Smooth muscle cell (in vitro differentiated cells): ENCODE measurements at regions not wholly inside any gene's neighbourhood (a gene's known extent, or its start where the extent isn't known, plus 50 kb on each side); places are given as distances from the start of the nearest gene placed in this dataset.

ENCODE experiments used
- DNase-seq: peaks from one replicate; lab custom pipeline; 2025; ENCODE audit not compliant: unreplicated experiment; lab: John Stamatoyannopoulos, UW
- H2AFZ ChIP-seq: fragments of 200-600 bp; sonication (generic); 2 replicates; pipeline ENCODE4 v1.6.0; 2016; ENCODE audit warnings: antibody characterized with exemption, low read depth, mild to moderate bottlenecking
- H3F3A ChIP-seq: fragments of 200-600 bp; sonication (generic); 2 replicates; pipeline ENCODE4 v1.6.0; 2017; ENCODE audit warnings: antibody characterized with exemption, low read depth
- H3K27ac ChIP-seq: fragments of 200-600 bp; sonication (generic); 2 replicates; pipeline ENCODE4 v1.5.1; 2016; ENCODE audit warnings: low read depth, mild to moderate bottlenecking
- H3K27me3 ChIP-seq: fragments of 200-600 bp; sonication (generic); 2 replicates; pipeline ENCODE4 v1.6.1; 2016; ENCODE audit warnings: low read depth, mild to moderate bottlenecking
- H3K36me3 ChIP-seq: fragments of 200-600 bp; sonication (generic); 2 replicates; pipeline ENCODE4 v1.5.1; 2016; ENCODE audit warnings: low read depth
- H3K4me1 ChIP-seq: fragments of 200-600 bp; sonication (generic); 2 replicates; pipeline ENCODE4 v1.5.1; 2016; ENCODE audit warnings: low read depth
- H3K4me2 ChIP-seq: fragments of 200-600 bp; sonication (generic); 2 replicates; pipeline ENCODE4 v1.6.0; 2016; ENCODE audit warnings: mild to moderate bottlenecking
- H3K4me3 ChIP-seq: fragments of 200-600 bp; sonication (generic); 2 replicates; pipeline ENCODE4 v1.5.1; 2016; ENCODE audit warnings: mild to moderate bottlenecking
- H3K79me2 ChIP-seq: fragments of 200-600 bp; sonication (generic); 2 replicates; pipeline ENCODE4 v1.6.0; 2016; ENCODE audit warnings: low read depth, mild to moderate bottlenecking
- H3K9ac ChIP-seq: fragments of 200-600 bp; sonication (generic); 2 replicates; pipeline ENCODE4 v1.6.0; 2016; ENCODE audit warnings: low read depth
- H3K9me3 ChIP-seq: fragments of 200-600 bp; sonication (generic); replicated peaks from 2 replicates; pipeline ENCODE4 v1.5.1; 2016; ENCODE audit warnings: low read depth
- H4K20me1 ChIP-seq: fragments of 200-600 bp; sonication (generic); 2 replicates; pipeline ENCODE4 v1.6.0; 2016; ENCODE audit warnings: low read depth
- WGBS: methylation state at CpG from one replicate; pipeline ENCODE4 v1.1.7; 2016; ENCODE audit warnings: low lambda C conversion rate; 5-methylcytosine and 5-hydroxymethylcytosine counted together
- TF ChIP-seq, protein P1 (sequence below): fragments of 200-600 bp; sonication (generic); IDR thresholded peaks from 2 replicates; pipeline ENCODE4 v1.5.1; 2017; ENCODE audit warnings: borderline replicate concordance, mild to moderate bottlenecking, antibody characterized with exemption; ENCODE audit not compliant: insufficient read depth, poor library complexity, severe bottlenecking

DNA sequence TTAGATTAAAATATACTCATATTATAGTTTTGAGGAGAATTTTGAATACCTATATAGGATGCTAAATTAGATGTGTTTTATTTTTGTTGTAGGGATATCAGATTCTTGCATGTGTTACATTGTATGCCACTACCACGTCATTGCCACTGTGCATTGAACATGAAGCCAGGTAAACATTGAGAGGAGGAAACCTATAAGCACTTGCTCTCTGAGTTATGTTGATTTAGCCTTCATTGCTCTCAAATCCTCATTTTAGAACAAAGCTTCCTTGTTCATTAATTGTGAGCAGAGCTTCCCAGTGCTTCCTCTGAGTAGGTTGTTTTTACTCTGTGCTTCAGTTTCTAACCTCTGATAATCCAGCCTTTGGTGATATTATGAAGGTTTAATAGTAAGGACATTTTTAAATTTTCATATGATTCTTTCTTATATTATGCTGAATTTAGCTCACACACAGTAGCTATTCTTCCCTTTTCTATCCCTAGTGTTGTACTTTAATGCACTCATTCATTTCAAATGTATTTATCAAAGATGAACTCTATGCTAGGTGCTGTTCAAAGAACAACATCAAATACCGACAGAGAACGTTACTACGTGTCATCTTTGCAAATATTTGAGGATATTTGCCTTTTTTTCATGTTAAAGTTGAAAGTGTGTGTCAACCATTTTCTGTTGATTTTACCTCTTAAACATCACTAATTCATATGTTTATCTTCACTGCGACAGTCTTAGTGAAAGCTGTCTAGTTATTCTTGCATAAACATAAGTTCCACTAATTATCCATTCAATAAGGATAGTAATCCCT, 1448.0 kb upstream of the MIR17HG start:
- Histone ChIP-seq H3K27me3 (no peaks in the 10 kb centered on the region), H4K20me1 (no peaks in the 10 kb centered on the region), H3K9ac (no peak overlapping the region), H3K27ac (no peak overlapping the region), H3K79me2 (no peaks in the 10 kb centered on the region), H3K4me1 (no peaks in the 10 kb centered on the region), H3K4me3 (no peak overlapping the region), H2AFZ (no peak overlapping the region), H3F3A (no peaks in the 10 kb centered on the region), H3K4me2 (no peak overlapping the region), H3K9me3 (no peaks in the 10 kb centered on the region), H3K36me3 (no peaks in the 10 kb centered on the region)
- no peak for DNase-seq
- TF ChIP-seq, protein P1, sequence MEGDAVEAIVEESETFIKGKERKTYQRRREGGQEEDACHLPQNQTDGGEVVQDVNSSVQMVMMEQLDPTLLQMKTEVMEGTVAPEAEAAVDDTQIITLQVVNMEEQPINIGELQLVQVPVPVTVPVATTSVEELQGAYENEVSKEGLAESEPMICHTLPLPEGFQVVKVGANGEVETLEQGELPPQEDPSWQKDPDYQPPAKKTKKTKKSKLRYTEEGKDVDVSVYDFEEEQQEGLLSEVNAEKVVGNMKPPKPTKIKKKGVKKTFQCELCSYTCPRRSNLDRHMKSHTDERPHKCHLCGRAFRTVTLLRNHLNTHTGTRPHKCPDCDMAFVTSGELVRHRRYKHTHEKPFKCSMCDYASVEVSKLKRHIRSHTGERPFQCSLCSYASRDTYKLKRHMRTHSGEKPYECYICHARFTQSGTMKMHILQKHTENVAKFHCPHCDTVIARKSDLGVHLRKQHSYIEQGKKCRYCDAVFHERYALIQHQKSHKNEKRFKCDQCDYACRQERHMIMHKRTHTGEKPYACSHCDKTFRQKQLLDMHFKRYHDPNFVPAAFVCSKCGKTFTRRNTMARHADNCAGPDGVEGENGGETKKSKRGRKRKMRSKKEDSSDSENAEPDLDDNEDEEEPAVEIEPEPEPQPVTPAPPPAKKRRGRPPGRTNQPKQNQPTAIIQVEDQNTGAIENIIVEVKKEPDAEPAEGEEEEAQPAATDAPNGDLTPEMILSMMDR = no peak
- WGBS = 83% methylated on average over 5 of the region's 5 CpGs

DNA sequence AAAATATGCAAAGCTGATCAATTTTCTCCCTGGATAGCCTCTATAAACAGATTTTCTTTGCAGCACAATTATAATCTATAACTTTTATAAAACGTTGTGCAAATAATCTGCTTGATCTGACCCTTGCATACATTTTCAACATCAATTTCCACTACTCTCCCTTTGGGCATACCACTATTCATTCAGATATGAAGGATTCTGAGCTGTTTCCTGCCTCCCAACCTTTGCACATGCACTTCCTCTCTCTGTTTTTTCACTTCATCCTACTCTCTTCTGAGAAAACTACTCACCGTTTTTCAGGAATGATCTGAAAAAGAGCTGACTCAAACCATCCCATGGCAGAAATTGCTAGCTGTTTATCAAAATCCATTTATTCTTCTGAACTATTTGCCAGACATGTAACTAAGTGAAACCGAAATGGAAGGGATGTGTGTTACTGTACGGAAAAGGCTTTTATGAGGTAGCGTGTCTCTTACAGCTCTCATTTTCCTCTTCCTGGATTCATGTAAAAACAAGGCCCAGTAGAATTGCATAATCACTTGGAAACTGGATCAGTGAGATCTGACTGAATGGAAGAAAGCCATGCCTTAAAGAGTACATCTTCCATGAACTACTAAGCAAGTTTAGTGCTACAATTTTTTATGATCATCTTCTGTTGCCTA, 1447.3 kb upstream of the MIR17HG start:
- 66% methylated on average over 5 of the region's 5 CpGs for WGBS
- TF ChIP-seq, protein P1 = no peak

DNA sequence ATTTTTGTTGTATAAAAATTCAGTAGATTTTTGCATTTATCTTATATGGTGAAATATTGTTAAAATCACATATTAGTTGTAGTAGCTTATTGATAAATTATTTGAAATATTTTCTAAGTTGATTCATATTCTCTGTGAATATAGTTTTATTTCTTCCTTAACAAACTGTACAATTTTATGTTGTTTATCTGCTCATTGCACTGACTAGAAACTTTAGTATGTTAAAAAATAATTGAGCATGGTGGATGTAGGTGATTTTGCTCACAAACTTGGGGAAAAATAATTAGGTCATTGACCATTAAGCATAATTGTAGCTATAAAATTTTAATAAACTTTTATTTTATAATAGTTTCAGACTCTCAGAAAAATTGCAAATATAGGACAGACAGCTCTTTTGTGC, 1445.3 kb upstream of the MIR17HG start:
- Histone ChIP-seq H3F3A (no peaks in the 10 kb centered on the region), H3K9ac (no peak overlapping the region), H3K36me3 (no peaks in the 10 kb centered on the region), H3K79me2 (no peaks in the 10 kb centered on the region), H3K9me3 (no peaks in the 10 kb centered on the region), H3K4me3 (no peak overlapping the region), H3K27ac (no peak overlapping the region), H4K20me1 (no peaks in the 10 kb centered on the region), H3K4me2 (no peak overlapping the region), H2AFZ (no peak overlapping the region), H3K27me3 (no peaks in the 10 kb centered on the region), H3K4me1 (no peaks in the 10 kb centered on the region)
- DNase-seq = no peak
- TF ChIP-seq, protein P1 = no peak

More for the DNA sequence above, 1447.3 kb upstream of the MIR17HG start:
- Histone ChIP-seq H3K4me2 (no peak overlapping the region), H3K9ac (no peak overlapping the region), H3K27ac (no peak overlapping the region), H3K79me2 (no peaks in the 10 kb centered on the region), H3F3A (no peaks in the 10 kb centered on the region), H3K4me3 (no peak overlapping the region), H3K9me3 (no peaks in the 10 kb centered on the region), H3K27me3 (no peaks in the 10 kb centered on the region), H4K20me1 (no peaks in the 10 kb centered on the region), H3K36me3 (no peaks in the 10 kb centered on the region), H3K4me1 (no peaks in the 10 kb centered on the region), H2AFZ (peak overlapping the region; percentile 47)
- no peak for DNase-seq
